Neuronal stem cell (in vitro differentiated cells): ENCODE measurements at regions not wholly inside any gene's neighbourhood (a gene's known extent, or its start where the extent isn't known, plus 50 kb on each side); places are given as distances from the start of the nearest gene placed in this dataset.

ENCODE experiments used
- DNase-seq: peaks from one replicate; pipeline ENCODE4 v3.0.0-alpha.2; 2013; ENCODE audit warnings: low spot score
- H2AFZ ChIP-seq: one replicate; pipeline ENCODE4 v1.6.1; 2013; ENCODE audit warnings: mild to moderate bottlenecking, low read length, inconsistent platforms
- H2AK5ac ChIP-seq: 2 replicates; pipeline ENCODE4 v1.6.1; 2013; ENCODE audit warnings: low read depth, mild to moderate bottlenecking, inconsistent platforms, low read length, moderate library complexity, mixed read lengths
- H2BK120ac ChIP-seq: 2 replicates; pipeline ENCODE4 v1.6.1; 2013; ENCODE audit warnings: low read depth, mild to moderate bottlenecking, inconsistent platforms, low read length, moderate library complexity, mixed read lengths
- H2BK12ac ChIP-seq: one replicate; pipeline ENCODE4 v1.6.1; 2013; ENCODE audit warnings: low read length, inconsistent platforms
- H2BK15ac ChIP-seq: 2 replicates; pipeline ENCODE4 v1.6.1; 2013; ENCODE audit warnings: mild to moderate bottlenecking, low read length, inconsistent platforms, mixed read lengths
- H2BK5ac ChIP-seq: one replicate; pipeline ENCODE4 v1.6.1; 2013; ENCODE audit warnings: inconsistent platforms, mild to moderate bottlenecking, low read length, moderate library complexity
- H3K14ac ChIP-seq: one replicate; pipeline ENCODE4 v1.6.1; 2013; ENCODE audit warnings: low read length, inconsistent platforms
- H3K18ac ChIP-seq: 2 replicates; pipeline ENCODE4 v1.6.1; 2013; ENCODE audit warnings: low read length, inconsistent platforms
- H3K23ac ChIP-seq: 2 replicates; pipeline ENCODE4 v1.6.1; 2013; ENCODE audit warnings: low read depth, mild to moderate bottlenecking, mixed read lengths, low read length, inconsistent platforms; ENCODE audit not compliant: poor library complexity
- H3K27ac ChIP-seq: replicated peaks from 3 replicates; pipeline ENCODE4 v1.5.1; 2013; ENCODE audit warnings: low read length, inconsistent platforms
- H3K27me3 ChIP-seq, 3 experiments: 2 replicates each; pipeline ENCODE4 v1.6.1; 2013; ENCODE audit warnings: low read length in 3 of 3, mild to moderate bottlenecking in 2 of 3, inconsistent platforms in 1 of 3, low read depth in 1 of 3, mixed read lengths in 1 of 3, moderate library complexity in 1 of 3; ENCODE audit not compliant: control insufficient read depth in 3 of 3, insufficient read depth in 3 of 3
- H3K36me3 ChIP-seq, 2 donors: replicated peaks in 1 of 2; 2 replicates each; pipeline ENCODE4 v1.6.1; 2013; ENCODE audit warnings: low read length in 2 of 2; ENCODE audit not compliant: control insufficient read depth in 2 of 2, insufficient read depth in 2 of 2
- H3K4ac ChIP-seq: 2 replicates; pipeline ENCODE4 v1.6.1; 2013; ENCODE audit warnings: inconsistent platforms, mild to moderate bottlenecking, low read length, moderate library complexity
- H3K4me1 ChIP-seq, 2 donors: 1 replicate in 1 of 2; 2 replicates in 1 of 2; pipeline ENCODE4 v1.6.1; 2013; ENCODE audit warnings: low read length in 2 of 2, low read depth in 1 of 2; ENCODE audit not compliant: control insufficient read depth in 2 of 2, insufficient read depth in 1 of 2
- H3K4me2 ChIP-seq: one replicate; pipeline ENCODE4 v1.6.1; 2013; ENCODE audit warnings: mild to moderate bottlenecking, low read length, inconsistent platforms; ENCODE audit not compliant: insufficient read depth, poor library complexity, severe bottlenecking
- H3K4me3 ChIP-seq, 2 donors: 2 replicates each; pipeline ENCODE4 v1.5.1; 2013; ENCODE audit warnings: low read length in 2 of 2, mild to moderate bottlenecking in 2 of 2, inconsistent platforms in 1 of 2, moderate library complexity in 1 of 2
- H3K79me1 ChIP-seq: one replicate; pipeline ENCODE4 v1.6.1; 2013; ENCODE audit warnings: low read depth, mild to moderate bottlenecking, inconsistent platforms, low read length, moderate library complexity
- H3K9ac ChIP-seq: one replicate; pipeline ENCODE4 v1.6.1; 2013; ENCODE audit warnings: mild to moderate bottlenecking, low read depth, low read length, inconsistent platforms; ENCODE audit not compliant: poor library complexity
- H3K9me3 ChIP-seq, 2 donors: replicated peaks in 1 of 2; 2 replicates each; pipeline versions ENCODE3 to v1.6.1; 2013; ENCODE audit warnings: low read length in 2 of 2, mild to moderate bottlenecking in 2 of 2, inconsistent platforms in 1 of 2, low read depth in 1 of 2, mixed read lengths in 1 of 2, moderate library complexity in 1 of 2; ENCODE audit not compliant: control insufficient read depth in 2 of 2, insufficient read depth in 1 of 2
- H4K8ac ChIP-seq: one replicate; pipeline ENCODE4 v1.6.1; 2013; ENCODE audit warnings: low read depth, mild to moderate bottlenecking, inconsistent platforms, low read length, moderate library complexity
- H4K91ac ChIP-seq: one replicate; pipeline ENCODE4 v1.6.1; 2013; ENCODE audit warnings: low read length, low read depth, mild to moderate bottlenecking, inconsistent platforms; ENCODE audit not compliant: poor library complexity
- WGBS, 2 donors: extraction: QIAGEN DNeasy Blood & Tissue Kit; methylation state at CpG; one replicate each; pipeline ENCODE4 v1.1.7; 2013; ENCODE audit warnings: missing lambda C conversion rate in 2 of 2, mixed read lengths in 1 of 2; ENCODE audit not compliant: insufficient read length in 2 of 2, insufficient replicate concordance in 1 of 2; ENCODE audit errors: extremely low coverage in 2 of 2; 5-methylcytosine and 5-hydroxymethylcytosine counted together

- H3K27ac ChIP-seq: no peak overlapping the region
These were observed 649.1 kb downstream of the TNS3 start for GRCh38 chr7:46932676-46933424.

GRCh38 chr7:46932306-46932675 is 649.6 kb downstream of the TNS3 start:
- WGBS, 2 donors: no CpG with 5 or more reads among the region's 1 CpG
- no peak overlapping the region for H2AFZ ChIP-seq
- no peak overlapping the region for H3K4me2 ChIP-seq
- no peak overlapping the region for H2BK12ac ChIP-seq
- no peaks in the 10 kb centered on the region for H3K9me3 ChIP-seq
- H3K27me3 ChIP-seq: no peaks in the 10 kb centered on the region
- no peak overlapping the region for H3K18ac ChIP-seq
- H2BK15ac ChIP-seq: no peak overlapping the region
- H3K4me1 ChIP-seq: no peaks in the 10 kb centered on the region
- no peak for DNase-seq
- H3K36me3 ChIP-seq: no peaks in the 10 kb centered on the region
- H3K23ac ChIP-seq: no peak overlapping the region
- no peak overlapping the region for H2BK5ac ChIP-seq
- no peak overlapping the region for H2AK5ac ChIP-seq
- H3K27ac ChIP-seq: no peak overlapping the region
- no peak overlapping the region for H3K9ac ChIP-seq
- H4K8ac ChIP-seq: no peak overlapping the region
- no peaks in the 10 kb centered on the region for H3K79me1 ChIP-seq
- H3K14ac ChIP-seq: no peak overlapping the region
- no peak overlapping the region for H4K91ac ChIP-seq
- no peak overlapping the region for H3K4me3 ChIP-seq
- H2BK120ac ChIP-seq: no peak overlapping the region
- H3K4ac ChIP-seq: no peak overlapping the region

More at GRCh38 chr7:46932676-46933424, 649.1 kb downstream of the TNS3 start:
- Histone ChIP-seq H3K18ac (no peak overlapping the region), H4K91ac (no peak overlapping the region), H4K8ac (no peak overlapping the region), H3K4ac (no peak overlapping the region), H3K9ac (no peak overlapping the region), H3K27me3 (no peaks in the 10 kb centered on the region), H3K4me3 (no peak overlapping the region), H3K14ac (no peak overlapping the region), H3K36me3 (no peaks in the 10 kb centered on the region), H2BK5ac (no peak overlapping the region), H3K23ac (no peak overlapping the region), H2AFZ (peak overlapping the region; percentile 32), H3K4me1 (no peaks in the 10 kb centered on the region), H2BK120ac (no peak overlapping the region), H2BK15ac (no peak overlapping the region), H2AK5ac (no peak overlapping the region), H3K79me1 (no peaks in the 10 kb centered on the region), H2BK12ac (no peak overlapping the region), H3K4me2 (no peak overlapping the region), H3K9me3 (no peaks in the 10 kb centered on the region)
- WGBS, 2 donors: no CpG with 5 or more reads among the region's 7 CpGs
- no peak for DNase-seq

GRCh38 chr7:46930366-46930765 is 651.5 kb downstream of the TNS3 start:
- H2BK15ac ChIP-seq: no peak overlapping the region
- no peak overlapping the region for H3K23ac ChIP-seq
- no peak overlapping the region for H2BK12ac ChIP-seq
- no peak overlapping the region for H3K18ac ChIP-seq
- no peak overlapping the region for H2AK5ac ChIP-seq
- no peak overlapping the region for H2AFZ ChIP-seq
- H4K91ac ChIP-seq: no peak overlapping the region
- no peaks in the 10 kb centered on the region for H3K36me3 ChIP-seq
- H3K4me1 ChIP-seq: no peaks in the 10 kb centered on the region
- H2BK120ac ChIP-seq: no peak overlapping the region
- no peaks in the 10 kb centered on the region for H3K9me3 ChIP-seq
- H3K4ac ChIP-seq: no peak overlapping the region
- H3K79me1 ChIP-seq: no peaks in the 10 kb centered on the region
- no peaks in the 10 kb centered on the region for H3K27me3 ChIP-seq
- no peak overlapping the region for H3K4me3 ChIP-seq
- no peak overlapping the region for H3K14ac ChIP-seq
- H2BK5ac ChIP-seq: no peak overlapping the region
- DNase-seq: no peak
- WGBS, 2 donors: no CpG with 5 or more reads among the region's 3 CpGs
- H4K8ac ChIP-seq: no peak overlapping the region
- no peak overlapping the region for H3K27ac ChIP-seq
- no peak overlapping the region for H3K4me2 ChIP-seq
- H3K9ac ChIP-seq: no peak overlapping the region

GRCh38 chr7:46929359-46929758 is 652.6 kb downstream of the TNS3 start:
- no peaks in the 10 kb centered on the region for H3K79me1 ChIP-seq
- no peak overlapping the region for H4K91ac ChIP-seq
- H3K4ac ChIP-seq: no peak overlapping the region
- H2BK120ac ChIP-seq: no peak overlapping the region
- no peak overlapping the region for H3K23ac ChIP-seq
- no peak overlapping the region for H4K8ac ChIP-seq
- DNase-seq: no peak
- H3K14ac ChIP-seq: no peak overlapping the region
- no peak overlapping the region for H3K4me2 ChIP-seq
- H2BK5ac ChIP-seq: no peak overlapping the region
- no peaks in the 10 kb centered on the region for H3K36me3 ChIP-seq
- no peaks in the 10 kb centered on the region for H3K27me3 ChIP-seq
- no peak overlapping the region for H3K9ac ChIP-seq
- no peak overlapping the region for H2BK12ac ChIP-seq
- H3K4me1 ChIP-seq: no peaks in the 10 kb centered on the region
- no peak overlapping the region for H3K18ac ChIP-seq
- no peak overlapping the region for H3K4me3 ChIP-seq
- H2BK15ac ChIP-seq: no peak overlapping the region
- no peaks in the 10 kb centered on the region for H3K9me3 ChIP-seq
- H3K27ac ChIP-seq: no peak overlapping the region
- H2AFZ ChIP-seq: no peak overlapping the region
- no peak overlapping the region for H2AK5ac ChIP-seq
